HepG2 (cell line): ENCODE measurements at regions not wholly inside any gene's neighbourhood (a gene's known extent, or its start where the extent isn't known, plus 50 kb on each side); places are given as distances from the start of the nearest gene placed in this dataset.

Experiments used
- FOXK2 ChIP-seq: fragments of 450-650 bp; IDR thresholded peaks from 2 replicates; pipeline ENCODE4 v1.6.1; 2016
- JUN ChIP-seq: sonication (generic); formaldehyde crosslinking; IDR thresholded peaks from 2 replicates; pipeline ENCODE4 v1.4.0; 2020; ENCODE audit warnings: mild to moderate bottlenecking, missing genetic modification reagents
- NFE2L2 ChIP-seq: fragments of 150-350 bp; IDR thresholded peaks from 2 replicates; pipeline ENCODE4 v1.6.1; 2014; ENCODE audit warnings: low read length
- NFIC ChIP-seq: IDR thresholded peaks from 2 replicates; pipeline ENCODE4 v1.6.1; 2012; ENCODE audit warnings: mild to moderate bottlenecking, low read length, inconsistent platforms
- NR2F1 ChIP-seq, 2 experiments: fragments of 450-650 bp in 1 of 2; formaldehyde crosslinking in 1 of 2; IDR thresholded peaks; 2 replicates each; pipeline versions ENCODE4 v1.5.0 to v1.6.1; 2016 to 2020; ENCODE audit warnings: mild to moderate bottlenecking in 1 of 2, missing compliant biosample characterization in 1 of 2, missing genetic modification reagents in 1 of 2, moderate library complexity in 1 of 2
- TSC22D2 ChIP-seq: sonication (generic); formaldehyde crosslinking; IDR thresholded peaks from 2 replicates; pipeline ENCODE4 v1.5.1; 2020; ENCODE audit warnings: missing genetic modification reagents, mild to moderate bottlenecking, borderline replicate concordance
- ZNF569 ChIP-seq: sonication (generic); formaldehyde crosslinking; IDR thresholded peaks from 2 replicates; pipeline ENCODE4 v1.5.0; 2020; ENCODE audit warnings: mild to moderate bottlenecking, missing genetic modification reagents, moderate library complexity, borderline replicate concordance
- TF ChIP-seq, protein P1 (sequence below): IDR thresholded peaks from 2 replicates; pipeline ENCODE4 v1.4.0; 2020; ENCODE audit warnings: mild to moderate bottlenecking, missing genetic modification reagents
- TF ChIP-seq, protein P2 (sequence below): sonication (generic); formaldehyde crosslinking; IDR thresholded peaks from 2 replicates; pipeline ENCODE4 v1.5.0; 2020; ENCODE audit warnings: mild to moderate bottlenecking, missing genetic modification reagents, moderate library complexity
- TF ChIP-seq, protein P3 (sequence below): sonication (generic); formaldehyde crosslinking; IDR thresholded peaks from 2 replicates; pipeline ENCODE4 v1.5.0; 2020; ENCODE audit warnings: missing genetic modification reagents

DNA sequence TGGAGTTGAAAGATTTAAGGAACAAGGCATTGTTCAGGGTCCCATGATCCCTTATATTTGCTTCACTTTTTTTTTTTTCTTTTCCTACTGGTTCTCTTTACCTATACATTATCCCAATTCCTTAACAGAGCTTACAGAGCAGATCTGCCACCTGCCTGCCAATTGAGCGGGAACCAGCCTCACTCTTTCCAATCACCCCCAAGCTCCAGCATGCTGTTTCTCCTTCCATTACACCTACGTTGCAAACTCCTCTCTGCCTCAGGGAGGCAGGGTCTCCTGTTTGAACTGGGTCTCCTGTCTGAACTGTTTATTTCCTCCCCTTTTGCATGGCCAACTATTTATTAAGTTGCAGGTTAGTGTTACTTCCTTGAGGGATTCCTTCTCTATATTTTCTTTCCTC lies 77.2 kb upstream of the SLC38A11 start:
- TF ChIP-seq NFIC (no peak), ZNF569 (CRISPR knock-in tag) (no peak), NFE2L2 (no peak), NR2F1 (CRISPR knock-in tag; IDR thresholded peaks at IDR 0.05) (no peak), JUN (CRISPR knock-in tag) (no peak), FOXK2 (no peak), TSC22D2 (CRISPR knock-in tag) (no peak)
- TF ChIP-seq, protein P1, sequence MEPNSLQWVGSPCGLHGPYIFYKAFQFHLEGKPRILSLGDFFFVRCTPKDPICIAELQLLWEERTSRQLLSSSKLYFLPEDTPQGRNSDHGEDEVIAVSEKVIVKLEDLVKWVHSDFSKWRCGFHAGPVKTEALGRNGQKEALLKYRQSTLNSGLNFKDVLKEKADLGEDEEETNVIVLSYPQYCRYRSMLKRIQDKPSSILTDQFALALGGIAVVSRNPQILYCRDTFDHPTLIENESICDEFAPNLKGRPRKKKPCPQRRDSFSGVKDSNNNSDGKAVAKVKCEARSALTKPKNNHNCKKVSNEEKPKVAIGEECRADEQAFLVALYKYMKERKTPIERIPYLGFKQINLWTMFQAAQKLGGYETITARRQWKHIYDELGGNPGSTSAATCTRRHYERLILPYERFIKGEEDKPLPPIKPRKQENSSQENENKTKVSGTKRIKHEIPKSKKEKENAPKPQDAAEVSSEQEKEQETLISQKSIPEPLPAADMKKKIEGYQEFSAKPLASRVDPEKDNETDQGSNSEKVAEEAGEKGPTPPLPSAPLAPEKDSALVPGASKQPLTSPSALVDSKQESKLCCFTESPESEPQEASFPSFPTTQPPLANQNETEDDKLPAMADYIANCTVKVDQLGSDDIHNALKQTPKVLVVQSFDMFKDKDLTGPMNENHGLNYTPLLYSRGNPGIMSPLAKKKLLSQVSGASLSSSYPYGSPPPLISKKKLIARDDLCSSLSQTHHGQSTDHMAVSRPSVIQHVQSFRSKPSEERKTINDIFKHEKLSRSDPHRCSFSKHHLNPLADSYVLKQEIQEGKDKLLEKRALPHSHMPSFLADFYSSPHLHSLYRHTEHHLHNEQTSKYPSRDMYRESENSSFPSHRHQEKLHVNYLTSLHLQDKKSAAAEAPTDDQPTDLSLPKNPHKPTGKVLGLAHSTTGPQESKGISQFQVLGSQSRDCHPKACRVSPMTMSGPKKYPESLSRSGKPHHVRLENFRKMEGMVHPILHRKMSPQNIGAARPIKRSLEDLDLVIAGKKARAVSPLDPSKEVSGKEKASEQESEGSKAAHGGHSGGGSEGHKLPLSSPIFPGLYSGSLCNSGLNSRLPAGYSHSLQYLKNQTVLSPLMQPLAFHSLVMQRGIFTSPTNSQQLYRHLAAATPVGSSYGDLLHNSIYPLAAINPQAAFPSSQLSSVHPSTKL: no peak
- TF ChIP-seq, protein P2, sequence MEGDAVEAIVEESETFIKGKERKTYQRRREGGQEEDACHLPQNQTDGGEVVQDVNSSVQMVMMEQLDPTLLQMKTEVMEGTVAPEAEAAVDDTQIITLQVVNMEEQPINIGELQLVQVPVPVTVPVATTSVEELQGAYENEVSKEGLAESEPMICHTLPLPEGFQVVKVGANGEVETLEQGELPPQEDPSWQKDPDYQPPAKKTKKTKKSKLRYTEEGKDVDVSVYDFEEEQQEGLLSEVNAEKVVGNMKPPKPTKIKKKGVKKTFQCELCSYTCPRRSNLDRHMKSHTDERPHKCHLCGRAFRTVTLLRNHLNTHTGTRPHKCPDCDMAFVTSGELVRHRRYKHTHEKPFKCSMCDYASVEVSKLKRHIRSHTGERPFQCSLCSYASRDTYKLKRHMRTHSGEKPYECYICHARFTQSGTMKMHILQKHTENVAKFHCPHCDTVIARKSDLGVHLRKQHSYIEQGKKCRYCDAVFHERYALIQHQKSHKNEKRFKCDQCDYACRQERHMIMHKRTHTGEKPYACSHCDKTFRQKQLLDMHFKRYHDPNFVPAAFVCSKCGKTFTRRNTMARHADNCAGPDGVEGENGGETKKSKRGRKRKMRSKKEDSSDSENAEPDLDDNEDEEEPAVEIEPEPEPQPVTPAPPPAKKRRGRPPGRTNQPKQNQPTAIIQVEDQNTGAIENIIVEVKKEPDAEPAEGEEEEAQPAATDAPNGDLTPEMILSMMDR (CRISPR knock-in tag): no peak
- TF ChIP-seq, protein P3, sequence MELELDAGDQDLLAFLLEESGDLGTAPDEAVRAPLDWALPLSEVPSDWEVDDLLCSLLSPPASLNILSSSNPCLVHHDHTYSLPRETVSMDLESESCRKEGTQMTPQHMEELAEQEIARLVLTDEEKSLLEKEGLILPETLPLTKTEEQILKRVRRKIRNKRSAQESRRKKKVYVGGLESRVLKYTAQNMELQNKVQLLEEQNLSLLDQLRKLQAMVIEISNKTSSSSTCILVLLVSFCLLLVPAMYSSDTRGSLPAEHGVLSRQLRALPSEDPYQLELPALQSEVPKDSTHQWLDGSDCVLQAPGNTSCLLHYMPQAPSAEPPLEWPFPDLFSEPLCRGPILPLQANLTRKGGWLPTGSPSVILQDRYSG (CRISPR knock-in tag): no peak
